ENCODE measurements at regions not wholly inside any gene's neighbourhood (a gene's known extent, or its start where the extent isn't known, plus 50 kb on each side); places are given as distances from the start of the nearest gene placed in this dataset.

GRCh38 chr11:37621662-37622061, 1023.6 kb upstream of the RAG2 start:
- DNase-seq (ENCODE audit: low spot score), result no peak

GRCh38 chr11:37616291-37616690, 1018.3 kb upstream of the RAG2 start:
- DNase-seq (ENCODE audit: low spot score), result no peak

GRCh38 chr11:37613031-37613430, 1015.0 kb upstream of the RAG2 start:
- DNase-seq (ENCODE audit: low spot score), result no peak

GRCh38 chr11:37612146-37612545, 1014.1 kb upstream of the RAG2 start:
- no peak for DNase-seq (ENCODE audit: low spot score)

- no peak for DNase-seq (ENCODE audit: low spot score)
Observed at GRCh38 chr11:37605229-37605628, 1007.2 kb upstream of the RAG2 start.

GRCh38 chr11:37598381-37598780, 1000.3 kb upstream of the RAG2 start:
- DNase-seq (ENCODE audit: low spot score), result no peak

- no peak for DNase-seq (ENCODE audit: low spot score)
Observed at GRCh38 chr11:37597776-37598175, 999.7 kb upstream of the RAG2 start.

GRCh38 chr11:37595845-37596244, 997.8 kb upstream of the RAG2 start:
- no peak for DNase-seq (ENCODE audit: low spot score)

GRCh38 chr11:37574361-37574760, 976.3 kb upstream of the RAG2 start:
- no peak for DNase-seq (ENCODE audit: low spot score)

- DNase-seq (ENCODE audit: low spot score), result no peak
Observed at GRCh38 chr11:37572491-37573171, 974.6 kb upstream of the RAG2 start.

GRCh38 chr11:37571246-37571645, 973.2 kb upstream of the RAG2 start:
- DNase-seq (ENCODE audit: low spot score), result no peak

- DNase-seq (ENCODE audit: low spot score), result no peak
Observed at GRCh38 chr11:37560991-37561390, 963.0 kb upstream of the RAG2 start.

GRCh38 chr11:37560346-37560745, 962.3 kb upstream of the RAG2 start:
- DNase-seq (ENCODE audit: low spot score), result no peak

GRCh38 chr11:37558619-37559210, 960.7 kb upstream of the RAG2 start:
- DNase-seq (ENCODE audit: low spot score), result no peak

- DNase-seq (ENCODE audit: low spot score), result no peak
Observed at GRCh38 chr11:37557990-37558389, 960.0 kb upstream of the RAG2 start.

- DNase-seq (ENCODE audit: low spot score), result no peak
Observed at GRCh38 chr11:37552284-37552683, 954.2 kb upstream of the RAG2 start.

- no peak for DNase-seq (ENCODE audit: low spot score)
Observed at GRCh38 chr11:37544491-37544890, 946.5 kb upstream of the RAG2 start.

GRCh38 chr11:37533830-37534229, 935.8 kb upstream of the RAG2 start:
- no peak for DNase-seq (ENCODE audit: low spot score)

GRCh38 chr11:37533087-37533486, 935.1 kb upstream of the RAG2 start:
- DNase-seq (ENCODE audit: low spot score), result no peak

GRCh38 chr11:37532271-37532670, 934.2 kb upstream of the RAG2 start:
- no peak for DNase-seq (ENCODE audit: low spot score)

GRCh38 chr11:37527545-37527944, 929.5 kb upstream of the RAG2 start:
- DNase-seq (ENCODE audit: low spot score), result no peak

- DNase-seq (ENCODE audit: low spot score), result no peak
Observed at GRCh38 chr11:37525336-37525735, 927.3 kb upstream of the RAG2 start.

- no peak for DNase-seq (ENCODE audit: low spot score)
Observed at GRCh38 chr11:37519781-37520180, 921.7 kb upstream of the RAG2 start.

GRCh38 chr11:37512156-37512780, 914.2 kb upstream of the RAG2 start:
- DNase-seq (ENCODE audit: low spot score), result no peak

Data from ecto neural progenitor cell (in vitro differentiated cells).